H9 (cell line): ENCODE measurements at regions not wholly inside any gene's neighbourhood (a gene's known extent, or its start where the extent isn't known, plus 50 kb on each side); places are given as distances from the start of the nearest gene placed in this dataset.

Experiments
- DNase-seq: peaks from one replicate; pipeline ENCODE4 v3.0.0-alpha.2; 2017
- H2AFZ ChIP-seq: one replicate; pipeline ENCODE4 v1.6.1; 2013; ENCODE audit warnings: mild to moderate bottlenecking, low read length, control low read depth, moderate library complexity
- H2AK5ac ChIP-seq: 2 replicates; pipeline ENCODE4 v1.6.1; 2013; ENCODE audit warnings: low read length, control low read depth, mixed read lengths; ENCODE audit not compliant: insufficient read length
- H2BK120ac ChIP-seq: one replicate; pipeline ENCODE4 v1.6.1; 2013; ENCODE audit warnings: low read depth, mild to moderate bottlenecking, low read length, control low read depth, inconsistent platforms; ENCODE audit not compliant: poor library complexity, severe bottlenecking
- H2BK12ac ChIP-seq: 2 replicates; pipeline ENCODE4 v1.6.1; 2013; ENCODE audit warnings: low read length, control low read depth, mixed read lengths, low read depth; ENCODE audit not compliant: insufficient read length
- H2BK15ac ChIP-seq: 2 replicates; pipeline ENCODE4 v1.6.1; 2013; ENCODE audit warnings: low read depth, low read length, control low read depth
- H2BK20ac ChIP-seq: one replicate; pipeline ENCODE4 v1.6.1; 2013; ENCODE audit warnings: low read depth, mild to moderate bottlenecking, low read length, control low read depth, inconsistent platforms; ENCODE audit not compliant: poor library complexity, severe bottlenecking
- H2BK5ac ChIP-seq: 2 replicates; pipeline ENCODE4 v1.6.1; 2013; ENCODE audit warnings: low read length, control low read depth, mixed read lengths; ENCODE audit not compliant: insufficient read length
- H3K14ac ChIP-seq: 2 replicates; pipeline ENCODE4 v1.6.1; 2013; ENCODE audit warnings: low read length, control low read depth; ENCODE audit not compliant: insufficient read depth
- H3K18ac ChIP-seq: 2 replicates; pipeline ENCODE4 v1.6.1; 2013; ENCODE audit warnings: low read depth, mild to moderate bottlenecking, mixed read lengths, low read length, control low read depth; ENCODE audit not compliant: insufficient read length
- H3K23ac ChIP-seq: 2 replicates; pipeline ENCODE4 v1.6.1; 2013; ENCODE audit warnings: low read length, control low read depth, mixed read lengths, low read depth; ENCODE audit not compliant: insufficient read length
- H3K23me2 ChIP-seq: 2 replicates; pipeline ENCODE4 v1.6.1; 2013; ENCODE audit warnings: low read depth, mild to moderate bottlenecking, mixed read lengths, low read length, control low read depth; ENCODE audit not compliant: insufficient read length, poor library complexity, severe bottlenecking
- H3K27ac ChIP-seq: 2 replicates; pipeline ENCODE4 v1.5.1; 2013; ENCODE audit warnings: low read length, control low read depth, mixed read lengths, low read depth; ENCODE audit not compliant: insufficient read length
- H3K27me3 ChIP-seq: 2 replicates; pipeline ENCODE4 v1.6.1; 2013; ENCODE audit warnings: low read length, control low read depth, inconsistent platforms; ENCODE audit not compliant: insufficient read depth
- H3K4ac ChIP-seq: 2 replicates; pipeline ENCODE4 v1.6.1; 2013; ENCODE audit warnings: low read depth, mild to moderate bottlenecking, control low read depth, inconsistent platforms, low read length, moderate library complexity
- H3K4me1 ChIP-seq: 2 replicates; pipeline ENCODE4 v1.6.1; 2013; ENCODE audit warnings: low read length, control low read depth, inconsistent platforms; ENCODE audit not compliant: insufficient read depth
- H3K4me2 ChIP-seq: 2 replicates; pipeline ENCODE4 v1.6.1; 2013; ENCODE audit warnings: low read length, control low read depth, mixed read lengths; ENCODE audit not compliant: insufficient read length, insufficient read depth
- H3K56ac ChIP-seq: 2 replicates; pipeline ENCODE4 v1.6.1; 2013; ENCODE audit warnings: low read depth, mild to moderate bottlenecking, mixed read lengths, low read length, control low read depth; ENCODE audit not compliant: insufficient read length
- H3K79me1 ChIP-seq: 2 replicates; pipeline ENCODE4 v1.6.1; 2013; ENCODE audit warnings: low read depth, mild to moderate bottlenecking, moderate library complexity, low read length, control low read depth, inconsistent platforms; ENCODE audit not compliant: insufficient read depth, poor library complexity, severe bottlenecking
- H3K79me2 ChIP-seq: 2 replicates; pipeline ENCODE4 v1.6.1; 2013; ENCODE audit warnings: low read length, control low read depth, inconsistent platforms; ENCODE audit not compliant: insufficient read depth
- H3K9ac ChIP-seq: 2 replicates; pipeline ENCODE4 v1.6.1; 2013; ENCODE audit warnings: low read length, control low read depth, mixed read lengths; ENCODE audit not compliant: insufficient read length; ENCODE audit errors: extremely low read depth
- H3K9me3 ChIP-seq: one replicate; pipeline ENCODE4 v1.6.1; 2013; ENCODE audit warnings: low read depth, low read length, inconsistent platforms; ENCODE audit not compliant: control insufficient read depth
- H3T11ph ChIP-seq: one replicate; pipeline ENCODE4 v1.6.1; 2013; ENCODE audit warnings: mild to moderate bottlenecking, low read length, control low read depth, inconsistent platforms
- H4K20me1 ChIP-seq: one replicate; pipeline ENCODE4 v1.6.1; 2013; ENCODE audit not compliant: control insufficient read depth, insufficient read length, insufficient read depth
- H4K5ac ChIP-seq: 2 replicates; pipeline ENCODE4 v1.6.1; 2013; ENCODE audit warnings: low read depth, mild to moderate bottlenecking, mixed read lengths, low read length, control low read depth; ENCODE audit not compliant: insufficient read length
- H4K8ac ChIP-seq: replicated peaks from 2 replicates; pipeline ENCODE4 v1.6.1; 2013; ENCODE audit warnings: low read length, control low read depth, mixed read lengths, low read depth; ENCODE audit not compliant: insufficient read length
- H4K91ac ChIP-seq: 2 replicates; pipeline ENCODE4 v1.6.1; 2013; ENCODE audit warnings: low read depth, mild to moderate bottlenecking, moderate library complexity, mixed read lengths, low read length, control low read depth; ENCODE audit not compliant: insufficient read length
- H3K27ac Mint-ChIP-seq, 3 experiments: 2 replicates in 2 of 3; 3 replicates in 1 of 3; pipeline ENCODE4 v1.8.0; 2020 to 2021; ENCODE audit warnings: mixed read lengths in 3 of 3, mild to moderate bottlenecking in 1 of 3, moderate library complexity in 1 of 3
- H3K27me3 Mint-ChIP-seq: 2 replicates; pipeline ENCODE4 v1.8.0; 2021; ENCODE audit warnings: low read depth, mild to moderate bottlenecking, moderate library complexity, mixed read lengths
- H3K36me3 Mint-ChIP-seq, 3 experiments: 2 replicates in 2 of 3; 3 replicates in 1 of 3; pipeline ENCODE4 v1.8.0; 2020 to 2021; ENCODE audit warnings: low read depth in 3 of 3, mixed read lengths in 3 of 3; ENCODE audit not compliant: insufficient read depth in 1 of 3
- H3K4me1 Mint-ChIP-seq, 2 experiments: 2 replicates each; pipeline ENCODE4 v1.8.0; 2020; ENCODE audit warnings: mixed read lengths in 2 of 2
- H3K4me3 Mint-ChIP-seq, 2 experiments: 2 replicates in 1 of 2; 3 replicates in 1 of 2; pipeline ENCODE4 v1.8.0; 2020 to 2021; ENCODE audit warnings: mild to moderate bottlenecking in 2 of 2, mixed read lengths in 2 of 2, moderate library complexity in 1 of 2
- H3K9me3 Mint-ChIP-seq, 2 experiments: 2 replicates in 1 of 2; 3 replicates in 1 of 2; pipeline ENCODE4 v1.8.0; 2020; ENCODE audit warnings: mild to moderate bottlenecking in 2 of 2, mixed read lengths in 2 of 2, moderate library complexity in 1 of 2
- CTCF ChIP-seq: fragments of 200-600 bp; sonication (generic); conservative IDR thresholded peaks from 3 replicates; pipeline ENCODE4 v1.8.0; 2021; ENCODE audit warnings: antibody characterized with exemption, mild to moderate bottlenecking
- WGBS: extraction: QIAGEN DNeasy Blood & Tissue Kit; methylation state at CpG from one replicate; pipeline ENCODE4 v1.1.7; 2013; ENCODE audit warnings: missing lambda C conversion rate, low lambda C conversion rate, mixed read lengths; ENCODE audit not compliant: insufficient read length; ENCODE audit errors: extremely low coverage; 5-methylcytosine and 5-hydroxymethylcytosine counted together

DNA sequence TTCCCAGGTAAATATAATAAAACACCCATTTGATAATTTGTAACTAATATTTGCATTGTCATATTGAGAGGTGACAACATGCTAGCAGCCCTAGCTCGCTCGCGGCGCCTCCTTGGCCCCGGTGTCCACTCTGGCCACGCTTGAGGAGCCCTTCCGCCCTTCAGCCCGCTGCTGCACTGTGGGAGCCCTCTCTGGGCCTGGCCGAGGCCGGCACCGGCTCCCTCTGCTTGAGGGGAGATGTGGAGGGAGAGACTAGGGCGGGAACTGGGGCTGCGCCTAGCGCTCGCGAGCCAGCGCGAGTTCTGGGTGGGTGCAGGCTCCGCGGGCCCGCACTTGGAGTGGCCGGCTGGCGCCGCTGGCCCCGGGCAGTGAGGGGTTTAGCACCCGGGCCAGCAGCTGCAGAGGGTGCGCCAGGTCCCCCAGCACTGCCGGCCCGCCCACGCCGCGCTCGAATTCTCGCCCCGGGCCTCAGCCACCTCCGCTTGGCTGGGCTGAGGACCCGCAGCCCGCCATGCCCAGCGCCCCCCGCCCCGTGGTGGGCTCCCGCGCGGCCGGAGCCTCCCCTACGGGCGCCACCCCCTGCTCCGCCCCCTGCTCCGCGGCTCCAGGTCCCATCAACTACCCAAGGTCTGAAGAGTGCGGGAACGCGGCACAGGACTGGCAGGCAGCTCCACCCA, 594.4 kb downstream of the SLITRK6 start:
- no peak for TF ChIP-seq CTCF
- Mint-ChIP-seq H3K4me1 (no peaks in the 10 kb centered on the region), H3K27me3 (no peaks in the 10 kb centered on the region), H3K4me3 (no peak overlapping the region), H3K36me3 (peaks cover 6 to 15% (median 13%) of the 10 kb centered on the region in 3 experiments), H3K9me3 (peaks cover 14 to 19% of the 10 kb centered on the region in 2 experiments; a peak in 4 of 5 replicates), H3K27ac (no peak overlapping the region)
- no peak overlapping the region for H2BK15ac ChIP-seq
- H2AK5ac ChIP-seq: no peak overlapping the region
- no peak overlapping the region for H4K91ac ChIP-seq
- H2BK120ac ChIP-seq: no peak overlapping the region
- H3K23ac ChIP-seq: no peak overlapping the region
- no CpG with 5 or more reads among the region's 53 CpGs for WGBS
- no peak overlapping the region for H4K8ac ChIP-seq
- no peak overlapping the region for H2AFZ ChIP-seq
- no peak overlapping the region for H3T11ph ChIP-seq
- no peak overlapping the region for H3K14ac ChIP-seq
- no peaks in the 10 kb centered on the region for H3K23me2 ChIP-seq
- H2BK12ac ChIP-seq: no peak overlapping the region
- H3K9me3 ChIP-seq: no peaks in the 10 kb centered on the region
- no peaks in the 10 kb centered on the region for H4K20me1 ChIP-seq
- no peak overlapping the region for H2BK5ac ChIP-seq
- no peak overlapping the region for H4K5ac ChIP-seq
- H3K27me3 ChIP-seq: no peaks in the 10 kb centered on the region
- no peak overlapping the region for H3K18ac ChIP-seq
- H3K9ac ChIP-seq: no peak overlapping the region
- H3K79me1 ChIP-seq: no peaks in the 10 kb centered on the region
- no peaks in the 10 kb centered on the region for H3K79me2 ChIP-seq
- no peak overlapping the region for H3K4me2 ChIP-seq
- no peak for DNase-seq
- no peak overlapping the region for H3K56ac ChIP-seq
- H3K27ac ChIP-seq: no peak overlapping the region
- no peak overlapping the region for H3K4ac ChIP-seq
- H3K4me1 ChIP-seq: no peaks in the 10 kb centered on the region
- H2BK20ac ChIP-seq: no peak overlapping the region
